GM12892 (cell line): ENCODE measurements at regions not wholly inside any gene's neighbourhood (a gene's known extent, or its start where the extent isn't known, plus 50 kb on each side); places are given as distances from the start of the nearest gene placed in this dataset.

Experiments used
- POLR2A ChIP-seq: IDR thresholded peaks from 2 replicates; pipeline ENCODE4 v1.6.1; 2011; ENCODE audit warnings: low read depth, low read length, control low read depth
- POLR2AphosphoS5 ChIP-seq: IDR thresholded peaks from 2 replicates; pipeline ENCODE4 v1.6.1; 2011; ENCODE audit warnings: low read depth, low read length, control low read depth
- TAF1 ChIP-seq: IDR thresholded peaks from 2 replicates; pipeline ENCODE4 v1.6.1; 2011; ENCODE audit warnings: low read depth, mild to moderate bottlenecking, control low read depth, low read length, borderline replicate concordance

DNA sequence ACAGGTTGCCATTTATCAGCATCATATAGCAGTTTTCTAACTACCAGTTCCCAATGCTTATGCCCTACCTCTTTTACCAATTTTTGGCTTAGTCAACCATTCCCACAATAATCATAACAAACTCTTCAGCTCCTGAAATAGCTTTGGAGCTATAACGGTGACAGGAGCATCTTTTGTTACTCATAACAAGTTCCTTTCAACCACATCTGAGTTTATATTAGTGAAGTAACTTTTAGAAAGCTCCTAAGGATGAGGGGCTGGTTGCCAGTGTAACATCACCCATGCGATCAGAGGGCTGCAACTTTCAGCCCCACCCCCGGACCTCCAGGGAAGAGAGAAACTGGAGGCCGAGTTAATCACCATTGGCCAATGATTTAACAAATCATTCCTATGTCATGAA is 495.3 kb upstream of the RASGRP1 start:
- TF ChIP-seq POLR2AphosphoS5, result no peak
- TF ChIP-seq POLR2A, result no peak
- no peak for TF ChIP-seq TAF1
